HL-60 (cell line): ENCODE measurements at regions not wholly inside any gene's neighbourhood (a gene's known extent, or its start where the extent isn't known, plus 50 kb on each side); places are given as distances from the start of the nearest gene placed in this dataset.

ENCODE experiments used
- CTCF ChIP-seq: IDR thresholded peaks from one replicate; pipeline ENCODE4 v1.5.1; 2011; ENCODE audit warnings: low read length, control low read depth, inconsistent platforms; ENCODE audit not compliant: insufficient read depth
- GABPA ChIP-seq: IDR thresholded peaks from 2 replicates; pipeline ENCODE4 v1.6.1; 2012; ENCODE audit warnings: low read depth
- REST ChIP-seq: IDR thresholded peaks from 2 replicates; pipeline ENCODE4 v1.6.1; 2012; ENCODE audit warnings: low read depth; ENCODE audit not compliant: insufficient replicate concordance

GRCh38 chr22:27127911-27128310 is 470.5 kb downstream of the MIAT start:
- TF ChIP-seq CTCF (no peak), REST (no peak), GABPA (no peak)
